ENCODE measurements at regions not wholly inside any gene's neighbourhood (a gene's known extent, or its start where the extent isn't known, plus 50 kb on each side); places are given as distances from the start of the nearest gene placed in this dataset.

GRCh38 chr2:77579076-77579769, 57.0 kb upstream of the LRRTM4 start:
- TF ChIP-seq CTCF (IDR thresholded peaks at IDR 0.05; ENCODE audit: low read length): no peak
- no peak for TF ChIP-seq EZH2 (IDR thresholded peaks at IDR 0.05; ENCODE audit: borderline replicate concordance, low read length)

All from OCI-LY1 (cell line).